ENCODE measurements at regions not wholly inside any gene's neighbourhood (a gene's known extent, or its start where the extent isn't known, plus 50 kb on each side); places are given as distances from the start of the nearest gene placed in this dataset.

DNA sequence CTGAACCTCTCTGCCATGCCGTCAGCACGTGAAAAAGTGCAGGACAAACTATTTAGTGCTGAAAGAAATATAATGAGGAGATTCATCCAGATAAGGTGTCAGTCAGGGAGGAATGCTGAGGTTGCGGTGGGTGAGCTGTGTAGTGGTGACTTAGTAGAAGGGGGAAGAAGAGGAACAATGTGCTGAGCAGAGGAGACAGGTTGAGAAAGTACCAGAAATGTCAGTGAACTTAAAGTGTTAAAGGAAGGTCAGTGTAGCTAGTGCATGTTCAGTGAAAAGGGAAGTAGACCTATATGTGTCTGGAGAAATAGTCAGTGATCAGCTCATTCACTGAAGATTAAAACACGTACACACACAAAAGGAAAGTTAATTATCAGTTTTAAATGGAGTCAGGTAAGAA, 237.6 kb upstream of the CCDC179 start:
- Histone ChIP-seq H3K79me2 (ENCODE audit: control insufficient read depth, insufficient read depth, low read length) (no peaks in the 10 kb centered on the region), H4K20me1 (ENCODE audit: control insufficient read depth, extremely low read depth, insufficient read depth, low read length) (no peaks in the 10 kb centered on the region), H3K4me1 (ENCODE audit: control insufficient read depth, extremely low read depth, insufficient read depth, low read length) (no peaks in the 10 kb centered on the region), H3K27ac (ENCODE audit: control insufficient read depth, insufficient read depth, low read length) (no peak overlapping the region), H3K9me3 (ENCODE audit: control insufficient read depth, low read depth, low read length) (peaks cover 1% of the 10 kb centered on the region), H3K36me3 (ENCODE audit: control insufficient read depth in 2 of 2, extremely low read depth in 1 of 2, insufficient read depth in 2 of 2, low read length in 2 of 2) (no peaks in the 10 kb centered on the region), H3K27me3 (ENCODE audit: control insufficient read depth, extremely low read depth, insufficient read depth, low read length) (no peaks in the 10 kb centered on the region), H3K4me2 (ENCODE audit: control insufficient read depth, extremely low read depth, insufficient read depth, low read depth, low read length) (no peak overlapping the region), H3K9me1 (ENCODE audit: control insufficient read depth, extremely low read depth, insufficient read depth, low read length) (no peaks in the 10 kb centered on the region), H2AFZ (ENCODE audit: control insufficient read depth, low read length) (no peak overlapping the region), H3K9ac (ENCODE audit: control insufficient read depth, extremely low read depth, insufficient read depth, low read length) (no peak overlapping the region), H3K4me3 (ENCODE audit: control insufficient read depth in 2 of 3, extremely low read depth in 1 of 3, insufficient read depth in 2 of 3, low read depth in 1 of 3, low read length in 3 of 3) (no peak overlapping the region)
- DNase-seq (ENCODE audit: low read depth, low spot score) = no peak
- TF ChIP-seq, protein P1, sequence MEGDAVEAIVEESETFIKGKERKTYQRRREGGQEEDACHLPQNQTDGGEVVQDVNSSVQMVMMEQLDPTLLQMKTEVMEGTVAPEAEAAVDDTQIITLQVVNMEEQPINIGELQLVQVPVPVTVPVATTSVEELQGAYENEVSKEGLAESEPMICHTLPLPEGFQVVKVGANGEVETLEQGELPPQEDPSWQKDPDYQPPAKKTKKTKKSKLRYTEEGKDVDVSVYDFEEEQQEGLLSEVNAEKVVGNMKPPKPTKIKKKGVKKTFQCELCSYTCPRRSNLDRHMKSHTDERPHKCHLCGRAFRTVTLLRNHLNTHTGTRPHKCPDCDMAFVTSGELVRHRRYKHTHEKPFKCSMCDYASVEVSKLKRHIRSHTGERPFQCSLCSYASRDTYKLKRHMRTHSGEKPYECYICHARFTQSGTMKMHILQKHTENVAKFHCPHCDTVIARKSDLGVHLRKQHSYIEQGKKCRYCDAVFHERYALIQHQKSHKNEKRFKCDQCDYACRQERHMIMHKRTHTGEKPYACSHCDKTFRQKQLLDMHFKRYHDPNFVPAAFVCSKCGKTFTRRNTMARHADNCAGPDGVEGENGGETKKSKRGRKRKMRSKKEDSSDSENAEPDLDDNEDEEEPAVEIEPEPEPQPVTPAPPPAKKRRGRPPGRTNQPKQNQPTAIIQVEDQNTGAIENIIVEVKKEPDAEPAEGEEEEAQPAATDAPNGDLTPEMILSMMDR (optimal IDR thresholded peaks at IDR 0.05 in 1 of 3, IDR thresholded peaks at IDR 0.05 in 1 of 3, conservative IDR thresholded peaks at IDR 0.05 in 1 of 3; ENCODE audit: extremely low read depth in 1 of 3, insufficient read depth in 2 of 3, low read length in 3 of 3) = no peak
- no peak for TF ChIP-seq EZH2 (IDR thresholded peaks at IDR 0.05; ENCODE audit: low read length)
- FAIRE-seq = no peak
- dilution Hi-C loops (cut with MboI; ENCODE audit: extremely low pct_ligation_motif_present, low sequenced_read_pairs) = no loop called here

DNA sequence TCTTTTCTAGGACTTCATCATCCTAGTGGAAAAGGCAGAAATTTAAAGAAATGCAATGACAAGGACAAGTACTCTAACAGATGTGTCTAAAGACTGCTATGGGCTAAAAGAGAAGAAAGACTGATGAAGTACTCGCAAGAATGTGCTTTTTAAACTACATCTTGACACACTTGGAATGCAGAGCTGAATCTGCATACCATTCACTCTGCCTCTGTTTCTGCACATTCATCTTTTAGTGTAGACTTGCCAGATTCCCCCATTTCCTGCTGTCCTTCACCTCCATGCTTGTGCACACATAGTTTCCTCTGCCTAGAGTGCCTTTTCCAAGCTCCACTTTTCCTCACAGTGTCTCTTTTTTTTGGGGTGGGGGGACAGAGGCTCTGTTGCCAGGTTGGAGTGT, 239.0 kb upstream of the CCDC179 start:
- DNase-seq (ENCODE audit: low read depth, low spot score) = no peak
- Histone ChIP-seq H3K27ac (ENCODE audit: control insufficient read depth, insufficient read depth, low read length) (no peak overlapping the region), H3K79me2 (ENCODE audit: control insufficient read depth, insufficient read depth, low read length) (no peaks in the 10 kb centered on the region), H3K36me3 (ENCODE audit: control insufficient read depth in 2 of 2, extremely low read depth in 1 of 2, insufficient read depth in 2 of 2, low read length in 2 of 2) (no peaks in the 10 kb centered on the region), H2AFZ (ENCODE audit: control insufficient read depth, low read length) (no peak overlapping the region), H4K20me1 (ENCODE audit: control insufficient read depth, extremely low read depth, insufficient read depth, low read length) (no peaks in the 10 kb centered on the region), H3K4me2 (ENCODE audit: control insufficient read depth, extremely low read depth, insufficient read depth, low read depth, low read length) (no peak overlapping the region), H3K9me1 (ENCODE audit: control insufficient read depth, extremely low read depth, insufficient read depth, low read length) (no peaks in the 10 kb centered on the region), H3K4me3 (ENCODE audit: control insufficient read depth in 2 of 3, extremely low read depth in 1 of 3, insufficient read depth in 2 of 3, low read depth in 1 of 3, low read length in 3 of 3) (no peak overlapping the region), H3K27me3 (ENCODE audit: control insufficient read depth, extremely low read depth, insufficient read depth, low read length) (no peaks in the 10 kb centered on the region), H3K9me3 (ENCODE audit: control insufficient read depth, low read depth, low read length) (peaks cover 1% of the 10 kb centered on the region), H3K4me1 (ENCODE audit: control insufficient read depth, extremely low read depth, insufficient read depth, low read length) (no peaks in the 10 kb centered on the region), H3K9ac (ENCODE audit: control insufficient read depth, extremely low read depth, insufficient read depth, low read length) (no peak overlapping the region)
- no peak for FAIRE-seq
- TF ChIP-seq EZH2 (IDR thresholded peaks at IDR 0.05; ENCODE audit: low read length) = no peak
- TF ChIP-seq, protein P1 (optimal IDR thresholded peaks at IDR 0.05 in 1 of 3, IDR thresholded peaks at IDR 0.05 in 1 of 3, conservative IDR thresholded peaks at IDR 0.05 in 1 of 3; ENCODE audit: extremely low read depth in 1 of 3, insufficient read depth in 2 of 3, low read length in 3 of 3) = no peak
- dilution Hi-C loops (cut with MboI; ENCODE audit: extremely low pct_ligation_motif_present, low sequenced_read_pairs) = no loop called here
